ENCODE measurements at regions not wholly inside any gene's neighbourhood (a gene's known extent, or its start where the extent isn't known, plus 50 kb on each side); places are given as distances from the start of the nearest gene placed in this dataset.
"Not testable (repeated sequence)": the region's sequence is repeated elsewhere in the genome, so short reads cannot be mapped to it uniquely, and the experiment has no call there.

DNA sequence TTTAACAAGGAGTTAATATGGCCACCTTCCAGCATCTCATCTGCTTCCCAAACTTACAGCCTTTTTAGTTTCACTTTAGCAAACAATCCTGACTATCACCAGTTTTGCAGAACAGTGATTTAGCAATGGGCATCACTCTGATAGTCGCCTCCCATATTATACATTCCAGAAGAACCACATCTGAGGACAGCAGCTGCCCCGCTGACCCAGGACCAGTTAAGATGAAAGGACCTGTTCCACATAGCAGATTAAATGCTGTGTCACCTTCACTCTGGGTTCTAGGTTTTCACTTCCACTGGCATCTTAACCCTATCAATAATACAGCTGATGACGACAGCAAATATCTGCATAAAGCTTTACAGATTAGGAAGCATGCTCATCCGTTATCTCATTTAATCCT, 99.8 kb downstream of the TRIM69 start:
- H3K4me3 ChIP-seq (ENCODE audit: low read depth, low read length), result no peak overlapping the region
- DNase-seq (ENCODE audit: low read depth), result no peak
- TF ChIP-seq, protein P1, sequence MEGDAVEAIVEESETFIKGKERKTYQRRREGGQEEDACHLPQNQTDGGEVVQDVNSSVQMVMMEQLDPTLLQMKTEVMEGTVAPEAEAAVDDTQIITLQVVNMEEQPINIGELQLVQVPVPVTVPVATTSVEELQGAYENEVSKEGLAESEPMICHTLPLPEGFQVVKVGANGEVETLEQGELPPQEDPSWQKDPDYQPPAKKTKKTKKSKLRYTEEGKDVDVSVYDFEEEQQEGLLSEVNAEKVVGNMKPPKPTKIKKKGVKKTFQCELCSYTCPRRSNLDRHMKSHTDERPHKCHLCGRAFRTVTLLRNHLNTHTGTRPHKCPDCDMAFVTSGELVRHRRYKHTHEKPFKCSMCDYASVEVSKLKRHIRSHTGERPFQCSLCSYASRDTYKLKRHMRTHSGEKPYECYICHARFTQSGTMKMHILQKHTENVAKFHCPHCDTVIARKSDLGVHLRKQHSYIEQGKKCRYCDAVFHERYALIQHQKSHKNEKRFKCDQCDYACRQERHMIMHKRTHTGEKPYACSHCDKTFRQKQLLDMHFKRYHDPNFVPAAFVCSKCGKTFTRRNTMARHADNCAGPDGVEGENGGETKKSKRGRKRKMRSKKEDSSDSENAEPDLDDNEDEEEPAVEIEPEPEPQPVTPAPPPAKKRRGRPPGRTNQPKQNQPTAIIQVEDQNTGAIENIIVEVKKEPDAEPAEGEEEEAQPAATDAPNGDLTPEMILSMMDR (IDR thresholded peaks at IDR 0.05; ENCODE audit: insufficient read depth, low read depth, low read length, missing control alignments), result no peak

DNA sequence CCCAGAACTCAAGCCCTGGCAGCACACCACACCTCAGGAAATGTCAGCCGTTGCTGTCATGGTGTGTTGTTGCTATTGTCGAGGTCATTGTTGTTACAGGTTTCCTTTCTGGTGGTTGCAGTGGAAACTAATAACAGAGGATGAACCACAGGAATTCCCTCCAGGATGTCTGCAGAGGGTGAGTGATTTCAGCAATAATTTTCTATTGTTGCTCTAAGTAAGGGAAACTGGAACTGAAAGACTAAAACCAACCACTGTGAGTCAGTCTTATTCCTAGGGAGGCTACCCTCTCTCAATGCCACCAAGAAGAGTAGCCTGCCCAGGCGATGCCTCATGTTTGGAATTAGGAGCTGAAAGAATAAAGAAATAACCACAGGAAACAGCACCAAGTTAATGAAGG, 102.6 kb downstream of the TRIM69 start:
- peak; percentile 21 for DNase-seq (ENCODE audit: low read depth)
- not testable (repeated sequence) for H3K4me3 ChIP-seq (ENCODE audit: low read depth, low read length)

DNA sequence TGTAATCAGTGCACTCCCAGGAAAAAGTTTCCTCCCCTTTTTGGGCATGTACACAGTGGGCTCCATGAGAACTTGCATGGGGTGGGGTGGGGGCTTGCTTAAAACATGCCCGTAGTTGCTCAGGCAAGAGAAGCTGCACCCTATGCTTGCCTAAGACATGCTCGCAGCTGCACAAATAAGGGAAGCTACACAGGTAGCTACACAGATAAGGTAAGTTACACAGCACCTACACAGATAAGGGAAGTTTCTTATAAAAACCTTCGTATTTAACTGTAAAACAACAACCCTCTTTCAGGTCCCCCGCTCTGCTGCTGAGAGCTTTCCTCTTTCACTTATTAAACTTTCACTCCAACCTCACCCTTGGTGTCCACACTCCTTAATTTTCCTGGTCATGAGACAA, 105.4 kb downstream of the TRIM69 start:
- DNase-seq (ENCODE audit: low read depth); H3K4me3 ChIP-seq (ENCODE audit: low read depth, low read length): not testable (repeated sequence)

DNA sequence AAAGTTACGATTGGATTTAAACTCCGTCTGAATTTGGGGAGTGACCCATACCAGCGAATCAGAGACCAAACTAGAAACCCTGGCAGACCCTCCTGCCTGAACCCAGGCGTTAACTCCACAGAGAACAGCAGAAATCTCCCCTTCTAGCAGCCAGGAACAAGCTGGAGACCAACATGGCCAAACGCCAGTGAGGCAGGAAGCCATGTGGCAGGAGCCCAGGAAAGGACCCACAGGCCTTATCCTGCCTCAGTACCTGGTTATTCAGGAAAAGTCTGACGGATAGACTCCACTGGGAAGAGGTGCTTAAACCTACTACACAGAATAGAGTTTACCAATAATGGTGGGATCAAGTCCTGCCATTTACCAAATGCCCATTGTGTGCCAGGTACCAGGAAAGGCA, 106.6 kb downstream of the TRIM69 start:
- H3K4me3 ChIP-seq (ENCODE audit: low read depth, low read length); DNase-seq (ENCODE audit: low read depth): not testable (repeated sequence)

DNA sequence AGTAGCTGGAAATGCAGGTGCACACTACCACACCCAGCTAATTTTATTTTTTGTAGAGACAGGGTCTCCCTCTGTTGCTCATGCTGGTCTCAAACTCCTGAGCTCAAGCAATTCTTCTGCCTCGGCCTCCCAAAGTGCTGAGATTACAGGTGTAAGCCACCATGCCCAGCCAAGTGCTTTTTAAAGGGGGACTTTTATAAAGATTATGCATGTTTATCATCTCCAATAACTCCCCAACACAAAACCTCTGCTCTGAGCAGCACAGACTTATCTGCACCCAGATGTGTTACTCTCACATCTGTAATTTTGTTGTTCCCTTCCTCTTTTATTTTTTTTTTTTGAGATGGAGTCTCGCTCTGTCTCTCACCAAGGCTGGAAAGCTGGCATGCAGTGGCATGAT, 108.6 kb downstream of the TRIM69 start:
- H3K4me3 ChIP-seq (ENCODE audit: low read depth, low read length); DNase-seq (ENCODE audit: low read depth): not testable (repeated sequence)

DNA sequence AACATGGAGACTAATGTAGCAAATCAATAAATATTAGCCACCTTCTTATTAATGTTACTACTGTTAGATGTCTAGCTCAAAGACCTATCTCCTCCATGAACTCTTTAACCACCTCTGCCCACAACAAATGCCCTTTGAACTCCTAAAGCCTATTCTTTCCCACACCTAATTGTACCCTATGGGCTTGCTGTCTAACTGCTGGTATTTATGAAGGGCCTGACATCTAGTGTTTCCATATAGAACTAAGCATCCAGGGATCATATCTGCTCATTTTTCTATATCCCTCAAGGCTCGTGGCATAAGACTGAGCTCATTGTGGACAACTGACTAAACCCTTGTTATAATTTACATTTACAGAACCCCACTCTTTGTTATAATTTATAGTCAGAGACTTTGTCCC, 109.8 kb downstream of the TRIM69 start:
- H3K4me3 ChIP-seq (ENCODE audit: low read depth, low read length); DNase-seq (ENCODE audit: low read depth): not testable (repeated sequence)

DNA sequence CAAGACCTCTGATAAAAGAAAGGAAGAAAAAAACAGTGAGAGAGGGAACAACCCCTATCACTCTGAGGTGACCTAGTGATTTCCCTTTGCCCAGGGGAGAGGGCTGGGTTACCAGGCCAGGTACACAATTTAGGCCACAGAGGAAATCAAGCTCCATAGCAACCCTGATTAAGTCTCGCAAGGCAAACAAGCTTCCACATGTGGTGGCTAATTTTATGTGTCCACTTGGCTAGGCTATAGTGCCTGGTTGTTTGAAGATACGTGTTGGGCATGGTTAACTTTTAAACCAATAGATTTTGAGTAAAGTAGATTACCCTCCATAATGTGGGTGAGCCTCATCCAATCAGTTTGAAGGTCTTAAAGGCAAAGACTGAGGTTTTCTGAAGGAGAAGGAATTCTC, 108.9 kb upstream of the TERB2 start:
- H3K4me3 ChIP-seq (ENCODE audit: low read depth, low read length); DNase-seq (ENCODE audit: low read depth): not testable (repeated sequence)

DNA sequence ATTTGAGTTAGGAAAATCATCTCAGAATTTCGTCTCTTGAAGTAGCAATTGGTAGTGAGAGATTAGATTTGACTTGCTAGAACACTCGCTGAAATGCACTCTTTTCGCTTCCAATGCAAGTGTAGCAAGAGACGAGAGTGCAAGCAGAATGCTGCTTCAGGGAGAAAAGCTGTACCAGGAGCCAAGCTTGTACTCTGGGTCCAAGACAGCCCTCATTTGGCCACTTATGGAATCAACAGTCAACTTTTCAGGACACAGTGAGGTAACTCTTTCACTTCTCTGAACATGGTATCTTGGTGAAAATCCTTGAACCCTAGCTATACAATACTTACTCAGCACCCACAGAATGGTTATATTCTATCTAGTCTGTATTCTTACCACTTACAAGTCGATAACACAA, 107.6 kb upstream of the TERB2 start:
- DNase-seq (ENCODE audit: low read depth), result not testable (repeated sequence)

DNA sequence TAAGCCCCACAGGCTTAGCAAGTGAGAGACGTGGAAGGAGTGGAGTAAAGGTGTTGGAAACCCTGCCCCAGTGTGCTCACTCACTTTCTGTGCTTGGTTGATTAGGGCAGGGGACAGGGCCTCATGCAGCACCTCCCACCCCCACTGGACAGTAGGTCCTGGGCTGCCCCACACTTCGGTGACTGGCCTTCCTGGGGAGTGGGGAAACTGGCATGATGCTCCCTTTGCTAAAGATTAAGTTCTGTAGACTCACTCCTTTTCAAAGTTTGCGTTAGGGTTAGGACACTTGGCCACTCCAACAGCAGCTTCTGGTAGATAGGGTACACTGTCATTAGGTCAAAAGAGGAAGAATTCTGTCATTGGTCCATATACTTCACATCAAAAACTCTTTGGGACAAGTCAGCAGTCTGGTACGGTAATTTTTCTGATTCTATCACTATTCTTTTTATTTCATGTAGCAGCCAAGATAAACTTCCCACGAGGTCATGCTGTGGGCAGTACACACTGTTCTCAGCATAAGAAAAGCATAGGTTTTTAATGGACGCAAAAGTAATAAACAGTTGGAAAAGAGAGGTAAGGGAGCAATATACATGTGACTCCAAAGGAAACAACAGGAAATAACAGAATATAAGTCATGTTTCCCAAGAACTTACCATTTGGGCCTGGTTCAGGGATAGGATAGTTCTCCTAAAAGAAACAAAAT, 106.6 kb upstream of the TERB2 start:
- DNase-seq (ENCODE audit: low read depth); H3K4me3 ChIP-seq (ENCODE audit: low read depth, low read length): not testable (repeated sequence)

More for the DNA sequence above, 107.6 kb upstream of the TERB2 start:
- not testable (repeated sequence) for H3K4me3 ChIP-seq (ENCODE audit: low read depth, low read length)

DNA sequence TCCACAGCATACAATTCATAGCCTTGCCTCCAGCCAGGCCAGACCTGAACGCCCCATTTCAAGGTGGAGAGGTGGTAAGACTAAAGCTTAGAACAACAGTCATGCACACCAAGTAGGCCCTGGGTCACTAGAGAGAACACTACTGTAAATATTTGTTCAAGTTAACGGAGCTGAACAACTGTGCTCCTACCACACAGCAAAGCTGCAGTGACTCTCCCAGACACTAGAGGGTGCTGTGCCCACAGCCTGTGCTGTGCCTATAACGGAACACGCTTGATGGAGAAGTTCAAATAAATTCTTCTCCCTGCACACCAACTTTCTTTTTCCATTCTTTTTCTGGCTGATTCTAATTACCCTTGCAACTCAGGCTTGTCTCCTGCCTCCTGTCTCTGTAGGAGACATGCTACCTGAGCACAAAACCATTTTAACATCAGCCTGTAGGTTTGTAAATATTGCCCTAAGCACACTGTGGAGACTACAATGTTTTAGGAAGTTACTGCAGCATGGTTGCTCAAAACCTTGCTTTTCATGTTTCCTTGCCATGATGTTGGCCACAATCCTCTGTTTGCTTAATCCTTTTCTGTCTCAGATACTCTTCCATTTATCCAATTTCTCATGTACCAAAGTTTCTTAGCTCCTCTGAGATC, 103.1 kb upstream of the TERB2 start:
- DNase-seq (ENCODE audit: low read depth), result peak; percentile 79
- TF ChIP-seq, protein P1 (IDR thresholded peaks at IDR 0.05; ENCODE audit: insufficient read depth, low read depth, low read length, missing control alignments), result peak; percentile 98
- H3K4me3 ChIP-seq (ENCODE audit: low read depth, low read length), result not testable (repeated sequence)

DNA sequence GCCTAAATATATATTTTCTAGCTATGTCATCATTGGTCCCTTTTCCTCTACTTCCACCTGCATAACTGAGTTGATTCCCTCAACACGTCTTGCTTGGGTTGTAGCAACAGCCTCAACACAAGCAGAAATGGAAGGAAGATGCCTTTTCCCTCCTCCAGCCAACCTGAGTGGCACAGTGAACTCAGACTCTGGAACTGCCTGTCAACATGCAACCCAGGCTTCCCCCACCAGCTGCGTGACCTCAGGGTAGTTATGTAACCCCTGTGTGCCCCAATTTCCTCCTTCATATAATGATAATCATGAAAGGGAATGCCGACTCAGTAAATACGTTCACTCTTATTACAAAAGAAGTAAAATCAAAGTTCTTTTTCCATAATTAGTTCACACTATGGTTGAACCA, 101.8 kb upstream of the TERB2 start:
- not testable (repeated sequence) for DNase-seq (ENCODE audit: low read depth); H3K4me3 ChIP-seq (ENCODE audit: low read depth, low read length)

DNA sequence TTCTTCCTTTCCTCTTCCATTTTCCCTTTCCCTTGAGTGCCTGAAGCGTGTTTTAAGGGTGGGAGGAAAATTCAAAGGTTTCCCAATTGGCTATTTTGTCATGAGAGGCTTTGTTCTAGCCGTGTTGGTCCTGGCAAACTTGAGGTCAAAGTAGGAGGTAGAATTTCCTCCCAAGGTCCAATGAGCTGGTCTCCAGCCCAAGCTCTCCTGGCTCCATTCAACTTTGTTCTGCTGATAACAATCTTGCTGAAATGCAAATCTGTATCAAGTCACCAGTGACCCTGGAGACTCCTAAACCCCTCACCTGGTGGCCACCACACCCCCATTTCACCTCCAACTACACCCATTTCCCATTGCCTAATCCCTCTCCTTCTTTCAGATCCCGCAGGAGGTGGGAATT, 100.2 kb upstream of the TERB2 start:
- not testable (repeated sequence) for H3K4me3 ChIP-seq (ENCODE audit: low read depth, low read length); DNase-seq (ENCODE audit: low read depth)

DNA sequence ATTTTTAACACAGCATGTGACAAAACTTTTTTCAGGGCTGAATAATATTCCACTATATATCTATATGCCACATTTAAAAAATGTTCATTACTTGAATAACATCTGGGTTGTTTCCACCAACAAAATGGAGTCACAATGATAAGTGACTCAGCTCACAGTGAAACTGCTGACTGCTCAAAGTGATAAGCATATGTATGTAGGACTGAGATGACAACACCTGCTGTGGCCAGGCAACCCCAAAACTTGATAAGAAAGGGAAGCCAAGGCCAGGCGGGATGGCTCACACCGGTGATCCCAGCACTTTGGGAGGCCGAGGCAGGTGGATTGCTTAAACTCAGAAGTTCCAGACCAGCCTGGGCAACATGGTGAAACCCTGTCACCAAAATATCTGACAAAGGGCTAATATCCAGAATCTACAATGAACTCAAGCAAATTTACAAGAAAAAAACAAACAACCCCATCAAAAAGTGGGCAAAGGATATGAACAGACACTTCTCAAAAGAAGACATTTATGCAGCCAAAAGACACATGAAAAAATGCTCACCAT, 99.2 kb upstream of the TERB2 start:
- H3K4me3 ChIP-seq (ENCODE audit: low read depth, low read length); DNase-seq (ENCODE audit: low read depth): not testable (repeated sequence)

DNA sequence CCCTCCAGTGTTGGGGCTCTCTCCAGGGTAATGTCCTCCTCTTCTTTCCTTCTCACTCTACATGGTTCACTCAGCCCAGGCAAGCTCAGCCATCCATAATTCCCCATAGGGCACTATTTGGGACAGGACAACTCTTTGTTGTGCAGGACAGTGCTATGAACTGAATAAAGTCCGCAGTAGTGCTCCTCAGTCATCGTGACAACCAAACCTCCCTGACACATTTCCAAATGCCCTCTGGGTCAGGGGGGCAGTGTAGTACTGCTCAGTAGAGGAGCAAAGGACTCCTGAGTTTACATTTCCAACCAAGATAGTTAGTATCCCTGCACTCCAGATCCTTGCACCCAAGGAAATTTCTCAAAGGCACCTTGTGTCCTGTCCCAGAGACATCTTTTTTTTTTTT, 97.4 kb upstream of the TERB2 start:
- DNase-seq (ENCODE audit: low read depth); H3K4me3 ChIP-seq (ENCODE audit: low read depth, low read length): not testable (repeated sequence)

DNA sequence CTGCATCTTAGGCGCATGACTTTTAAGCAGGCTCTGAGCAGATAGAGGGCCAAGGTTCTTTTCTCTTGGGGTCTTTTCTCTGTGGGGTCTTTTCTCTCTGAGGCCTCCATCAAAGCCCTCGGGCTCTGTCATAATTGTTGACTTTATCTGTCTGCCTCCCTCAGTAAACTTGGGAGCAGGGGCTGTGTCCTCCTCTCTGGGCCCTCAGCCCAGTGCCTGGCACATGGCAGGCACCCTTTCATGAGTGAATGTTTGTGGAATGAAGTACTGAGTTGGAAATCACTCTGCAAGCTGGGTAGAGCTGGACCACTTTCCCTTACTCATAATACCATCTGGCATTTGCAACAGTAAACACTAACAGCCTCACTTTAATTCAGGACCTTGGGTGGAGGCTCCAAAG, 96.3 kb upstream of the TERB2 start:
- not testable (repeated sequence) for H3K4me3 ChIP-seq (ENCODE audit: low read depth, low read length); DNase-seq (ENCODE audit: low read depth)
